H1 (cell line): ENCODE measurements at regions not wholly inside any gene's neighbourhood (a gene's known extent, or its start where the extent isn't known, plus 50 kb on each side); places are given as distances from the start of the nearest gene placed in this dataset.

ENCODE experiments used
- CTCF ChIA-PET: fragments of 300-600 bp; sonication (Branson Sonifier 250); formaldehyde crosslinking; loops from one replicate; lab custom pipeline; 2021; ENCODE audit not compliant: partially characterized antibody; lab: Charles Lee
- POLR2A ChIA-PET: fragments of 300-600 bp; sonication (Branson Sonifier 250); formaldehyde crosslinking; loops from one replicate; lab custom pipeline; 2021; ENCODE audit warnings: inconsistent platforms; ENCODE audit not compliant: partially characterized antibody; lab: Charles Lee
- DNase-seq, 2 experiments: peaks; one replicate each; pipeline versions ENCODE4 v3.0.0 to v3.0.0-alpha.2; 2010 to 2022; ENCODE audit warnings: low spot score in 2 of 2, low read depth in 1 of 2, mixed read lengths in 1 of 2
- FAIRE-seq: peaks from 2 replicates; lab custom pipeline; 2011; peaks lifted over from hg19 to GRCh38; lab: Jason Lieb, UNC
- H2AFZ ChIP-seq: 2 replicates; pipeline ENCODE4 v1.8.1; 2012; ENCODE audit warnings: low read length, inconsistent platforms
- H2AK5ac ChIP-seq: 2 replicates; pipeline ENCODE4 v1.6.1; 2013; ENCODE audit warnings: low read depth, low read length
- H2BK120ac ChIP-seq: replicated peaks from 2 replicates; pipeline ENCODE3; 2013; ENCODE audit warnings: low read depth, low read length, inconsistent platforms
- H2BK12ac ChIP-seq: 2 replicates; pipeline ENCODE4 v1.6.1; 2013; ENCODE audit warnings: low read depth, low read length
- H2BK15ac ChIP-seq: 2 replicates; pipeline ENCODE4 v1.6.1; 2013; ENCODE audit warnings: low read length
- H2BK20ac ChIP-seq: 2 replicates; pipeline ENCODE4 v1.6.1; 2013; ENCODE audit warnings: low read length
- H2BK5ac ChIP-seq: 2 replicates; pipeline ENCODE4 v1.6.1; 2013; ENCODE audit warnings: low read depth, low read length
- H3K14ac ChIP-seq: 2 replicates; pipeline ENCODE4 v1.6.1; 2013; ENCODE audit warnings: inconsistent platforms; ENCODE audit not compliant: insufficient read length
- H3K18ac ChIP-seq: 2 replicates; pipeline ENCODE4 v1.6.1; 2013; ENCODE audit warnings: low read length; ENCODE audit errors: extremely low read depth
- H3K23ac ChIP-seq: 2 replicates; pipeline ENCODE4 v1.6.1; 2013; ENCODE audit warnings: inconsistent platforms; ENCODE audit not compliant: insufficient read length
- H3K23me2 ChIP-seq: 2 replicates; pipeline ENCODE4 v1.6.1; 2013; ENCODE audit warnings: low read depth, low read length
- H3K27ac ChIP-seq: 2 replicates; pipeline ENCODE4 v1.6.1; 2011; ENCODE audit warnings: low read depth, low read length, inconsistent platforms
- H3K27me3 ChIP-seq, 4 experiments: replicated peaks in 1 of 4; 1 replicate in 1 of 4; 2 replicates in 3 of 4; pipeline versions ENCODE4 v1.6.1 to v1.8.1; 2011 to 2013; ENCODE audit warnings: low read length in 3 of 4, mild to moderate bottlenecking in 3 of 4, inconsistent platforms in 2 of 4, mixed read lengths in 2 of 4, moderate library complexity in 1 of 4; ENCODE audit not compliant: control insufficient read depth in 3 of 4, insufficient read depth in 3 of 4; ENCODE audit errors: extremely low read depth in 1 of 4
- H3K36me3 ChIP-seq, 4 experiments: 2 replicates each; pipeline versions ENCODE4 v1.6.1 to v1.8.1; 2011 to 2013; ENCODE audit warnings: mild to moderate bottlenecking in 4 of 4, low read length in 3 of 4, moderate library complexity in 2 of 4, control low read depth in 1 of 4, inconsistent platforms in 1 of 4; ENCODE audit not compliant: insufficient read depth in 4 of 4, control insufficient read depth in 2 of 4
- H3K4ac ChIP-seq: replicated peaks from 2 replicates; pipeline ENCODE3; 2013; ENCODE audit warnings: low read length, low read depth, mixed read lengths, inconsistent platforms; ENCODE audit not compliant: insufficient read length
- H3K4me1 ChIP-seq, 4 experiments: replicated peaks in 1 of 4; 1 replicate in 1 of 4; 2 replicates in 3 of 4; pipeline versions ENCODE4 v1.6.1 to v1.8.1; 2011 to 2013; ENCODE audit warnings: low read length in 3 of 4, inconsistent platforms in 2 of 4, mixed read lengths in 1 of 4; ENCODE audit not compliant: insufficient read depth in 4 of 4, control insufficient read depth in 3 of 4
- H3K4me2 ChIP-seq, 2 experiments: 2 replicates each; pipeline versions ENCODE4 v1.6.1 to v1.8.1; 2011 to 2013; ENCODE audit warnings: low read depth in 2 of 2, low read length in 2 of 2, control low read depth in 1 of 2, inconsistent platforms in 1 of 2, mild to moderate bottlenecking in 1 of 2; ENCODE audit not compliant: insufficient read depth in 1 of 2
- H3K4me3 ChIP-seq, 4 experiments: fragments of 200-600, 300-600 bp in 1 of 4; sonication (generic), shearing (Covaris generic), sonication (Bioruptor Twin) in 1 of 4; 2 replicates each; pipeline versions ENCODE4 v1.5.1 to v1.8.1; 2011 to 2016; ENCODE audit warnings: low read length in 4 of 4, low read depth in 3 of 4, control low read depth in 2 of 4, inconsistent platforms in 2 of 4, mild to moderate bottlenecking in 2 of 4, mixed read lengths in 1 of 4, moderate library complexity in 1 of 4; ENCODE audit not compliant: insufficient read depth in 2 of 4; ENCODE audit errors: extremely low read depth in 1 of 4
- H3K56ac ChIP-seq: replicated peaks from 2 replicates; pipeline ENCODE3; 2013; ENCODE audit warnings: low read depth, mild to moderate bottlenecking, mixed read lengths, low read length, inconsistent platforms; ENCODE audit not compliant: insufficient read length
- H3K79me1 ChIP-seq: 2 replicates; pipeline ENCODE4 v1.6.1; 2013; ENCODE audit warnings: low read depth, low read length, control low read depth
- H3K79me2 ChIP-seq, 2 experiments: 2 replicates each; pipeline versions ENCODE4 v1.6.1 to v1.8.1; 2012 to 2013; ENCODE audit warnings: low read length in 2 of 2, mild to moderate bottlenecking in 2 of 2, inconsistent platforms in 1 of 2; ENCODE audit not compliant: insufficient read depth in 2 of 2, control insufficient read depth in 1 of 2
- H3K9ac ChIP-seq, 4 experiments: replicated peaks in 1 of 4; 1 replicate in 1 of 4; 2 replicates in 3 of 4; pipeline versions ENCODE4 v1.6.1 to v1.8.1; 2011 to 2013; ENCODE audit warnings: low read depth in 3 of 4, low read length in 3 of 4, control low read depth in 2 of 4, mild to moderate bottlenecking in 2 of 4, moderate library complexity in 2 of 4, inconsistent platforms in 1 of 4; ENCODE audit errors: extremely low read depth in 1 of 4
- H3K9me3 ChIP-seq, 2 experiments: 2 replicates each; pipeline versions ENCODE4 v1.6.1 to v1.8.1; 2012 to 2013; ENCODE audit warnings: mild to moderate bottlenecking in 2 of 2, moderate library complexity in 2 of 2, control low read depth in 1 of 2, inconsistent platforms in 1 of 2, low read depth in 1 of 2, low read length in 1 of 2, mixed read lengths in 1 of 2; ENCODE audit not compliant: insufficient read depth in 2 of 2
- H4K20me1 ChIP-seq, 2 experiments: replicated peaks in 1 of 2; 2 replicates each; pipeline versions ENCODE3 to v1.8.1; 2011 to 2013; ENCODE audit warnings: inconsistent platforms in 2 of 2, low read length in 2 of 2, mild to moderate bottlenecking in 1 of 2; ENCODE audit not compliant: insufficient read depth in 2 of 2, control insufficient read depth in 1 of 2
- H4K5ac ChIP-seq: 2 replicates; pipeline ENCODE4 v1.6.1; 2013; ENCODE audit warnings: low read length, low read depth, mixed read lengths, inconsistent platforms; ENCODE audit not compliant: insufficient read length
- H4K8ac ChIP-seq: 2 replicates; pipeline ENCODE4 v1.8.0; 2013; ENCODE audit warnings: mild to moderate bottlenecking, moderate library complexity, low read length, inconsistent platforms; ENCODE audit not compliant: insufficient read depth; ENCODE audit errors: extremely low read depth
- H4K91ac ChIP-seq: replicated peaks from 2 replicates; pipeline ENCODE3; 2013; ENCODE audit warnings: low read length, mixed read lengths, inconsistent platforms; ENCODE audit not compliant: insufficient read length
- ASH2L ChIP-seq: fragments of 200-600, 300-600 bp; sonication (generic); IDR thresholded peaks from one replicate; pipeline ENCODE4 v1.7.1; 2017; ENCODE audit warnings: low read length
- CBX5 ChIP-seq: fragments of 300-800, 300-1000 bp; sonication (generic); IDR thresholded peaks from 2 replicates; pipeline ENCODE4 v1.7.1; 2016; ENCODE audit warnings: antibody characterized with exemption, low read length, low read depth
- CHD1 ChIP-seq: IDR thresholded peaks from 2 replicates; pipeline ENCODE4 v1.6.1; 2012; ENCODE audit warnings: low read depth, low read length, improper control_type of control experiment
- HDAC2 ChIP-seq, 2 experiments: fragments of 300-600 bp in 1 of 2; sonication (generic) in 1 of 2; IDR thresholded peaks; 2 replicates each; pipeline ENCODE4 v1.6.1; 2011 to 2012; ENCODE audit warnings: low read depth in 2 of 2, low read length in 2 of 2, mild to moderate bottlenecking in 2 of 2, moderate library complexity in 2 of 2, borderline replicate concordance in 1 of 2, inconsistent platforms in 1 of 2
- RAD21 ChIP-seq, 2 experiments: IDR thresholded peaks in 1 of 2; conservative IDR thresholded peaks in 1 of 2; 2 replicates each; pipeline ENCODE4 v1.6.1; 2011; ENCODE audit warnings: low read depth in 2 of 2, low read length in 2 of 2, improper control_type of control experiment in 1 of 2, inconsistent platforms in 1 of 2, mild to moderate bottlenecking in 1 of 2, moderate library complexity in 1 of 2
- RFX5 ChIP-seq: IDR thresholded peaks from 2 replicates; pipeline ENCODE4 v1.6.1; 2011; ENCODE audit warnings: low read depth, low read length, improper control_type of control experiment, borderline replicate concordance
- RNF2 ChIP-seq: fragments of 200-900, 300-1000 bp; sonication (generic); IDR thresholded peaks from 2 replicates; pipeline ENCODE4 v1.7.1; 2016; ENCODE audit warnings: borderline replicate concordance, low read depth, mild to moderate bottlenecking, antibody characterized with exemption, low read length; ENCODE audit not compliant: poor library complexity, severe bottlenecking; ENCODE audit errors: missing control alignments
- SIX5 ChIP-seq: IDR thresholded peaks from 2 replicates; pipeline ENCODE4 v1.6.1; 2011; ENCODE audit warnings: mild to moderate bottlenecking, low read depth, low read length
- SP2 ChIP-seq: IDR thresholded peaks from 2 replicates; pipeline ENCODE4 v1.6.1; 2012; ENCODE audit warnings: mild to moderate bottlenecking, low read length, inconsistent platforms
- TAF1 ChIP-seq: IDR thresholded peaks from 2 replicates; pipeline ENCODE4 v1.6.1; 2011; ENCODE audit warnings: mild to moderate bottlenecking, low read depth, low read length
- TAF7 ChIP-seq: optimal IDR thresholded peaks from 2 replicates; pipeline ENCODE3; 2011; ENCODE audit warnings: low read depth, mild to moderate bottlenecking, inconsistent platforms, low read length, moderate library complexity, borderline replicate concordance
- TCF12 ChIP-seq: IDR thresholded peaks from 2 replicates; pipeline ENCODE4 v1.6.1; 2011; ENCODE audit warnings: low read depth, mild to moderate bottlenecking, low read length
- WGBS, 2 experiments: shearing (Covaris generic) in 1 of 2; methylation state at CpG; one replicate each; pipeline versions ENCODE4 v1.1.6 to v1.1.7; 2013 to 2015; ENCODE audit warnings: low lambda C conversion rate in 2 of 2, mixed read lengths in 2 of 2, inconsistent platforms in 1 of 2, low coverage in 1 of 2, missing lambda C conversion rate in 1 of 2; ENCODE audit not compliant: insufficient replicate concordance in 2 of 2, insufficient coverage in 1 of 2, insufficient read length in 1 of 2; ENCODE audit errors: extremely low coverage in 1 of 2, missing lambda C conversion rate in 1 of 2; 5-methylcytosine and 5-hydroxymethylcytosine counted together
- TF ChIP-seq, protein P1 (sequence below): IDR thresholded peaks from 2 replicates; pipeline ENCODE4 v1.6.1; 2011; ENCODE audit warnings: low read depth, mild to moderate bottlenecking, low read length; ENCODE audit not compliant: insufficient read depth

GRCh38 chr2:200090683-200091082 is 135.3 kb downstream of the MAIP1 start:
- Histone ChIP-seq H3K56ac (no peak overlapping the region), H3K4me2 (no peak overlapping the region), H3K9ac (no peak overlapping the region), H4K20me1 (no peaks in the 10 kb centered on the region), H2BK20ac (peak overlapping the region; percentile 15; the same call in 1 of the 2 replicates), H3K27me3 (peaks cover 0 to 3% (median 0%) of the 10 kb centered on the region in 4 experiments; a peak in 1 of 7 replicates), H3K9me3 (no peaks in the 10 kb centered on the region), H2AFZ (no peak overlapping the region), H3K23ac (no peak overlapping the region), H2BK120ac (no peak overlapping the region), H3K4me3 (no peak overlapping the region), H3K4ac (no peak overlapping the region), H3K18ac (no peak overlapping the region), H2AK5ac (no peak overlapping the region), H3K4me1 (peaks cover 6 to 14% (median 12%) of the 10 kb centered on the region in 4 experiments), H2BK12ac (no peak overlapping the region), H3K79me1 (no peaks in the 10 kb centered on the region), H4K91ac (no peak overlapping the region), H3K79me2 (no peaks in the 10 kb centered on the region), H2BK15ac (no peak overlapping the region), H3K14ac (no peak overlapping the region), H3K23me2 (no peaks in the 10 kb centered on the region; the same call in 1 of the 2 replicates), H4K8ac (no peak overlapping the region), H4K5ac (no peak overlapping the region), H2BK5ac (no peak overlapping the region), H3K36me3 (no peaks in the 10 kb centered on the region), H3K27ac (no peak overlapping the region)
- ChIA-PET CTCF (interaction anchor here (0.8 to 1.6 kb wide), 3 partner anchors 9 to 109 kb away, joined by 3 to 4 read pairs (median 4); no protein-coding TSS in a partner anchor), POLR2A (no interaction called here)
- WGBS, 2 experiments = 93% methylated on average over 6 of the region's 6 CpGs; no CpG with 5 or more reads in 1 of the 2 experiments
- FAIRE-seq = no peak
- no peak for DNase-seq
- no peak for TF ChIP-seq RNF2
- TF ChIP-seq RFX5 = no peak
- no peak for TF ChIP-seq HDAC2 (IDR thresholded peaks at IDR 0.05; ENCODE audit: borderline replicate concordance in 1 of 2, low read depth in 2 of 2, low read length in 2 of 2)
- no peak for TF ChIP-seq TAF7
- TF ChIP-seq, protein P1, sequence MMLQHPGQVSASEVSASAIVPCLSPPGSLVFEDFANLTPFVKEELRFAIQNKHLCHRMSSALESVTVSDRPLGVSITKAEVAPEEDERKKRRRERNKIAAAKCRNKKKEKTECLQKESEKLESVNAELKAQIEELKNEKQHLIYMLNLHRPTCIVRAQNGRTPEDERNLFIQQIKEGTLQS = no peak
- no peak for TF ChIP-seq SIX5
- no peak for TF ChIP-seq CBX5
- TF ChIP-seq SP2 = no peak
- no peak for TF ChIP-seq TAF1
- TF ChIP-seq CHD1 = no peak
- TF ChIP-seq ASH2L = no peak
- no peak for TF ChIP-seq RAD21 (IDR thresholded peaks at IDR 0.05 in 1 of 2, conservative IDR thresholded peaks at IDR 0.05 in 1 of 2; ENCODE audit: low read depth in 2 of 2, low read length in 2 of 2)
- no peak for TF ChIP-seq TCF12
